Right lobe of liver (tissue), 6 donors: ENCODE measurements at regions not wholly inside any gene's neighbourhood (a gene's known extent, or its start where the extent isn't known, plus 50 kb on each side); places are given as distances from the start of the nearest gene placed in this dataset.

Experiments used
- ATAC-seq, 4 donors: fragments of 200-7000 bp; cut with Tn5 transposase; one replicate each; pipeline ENCODE4 v1.9.1; 2020; ENCODE audit warnings: mild to moderate bottlenecking in 4 of 4, moderate library complexity in 4 of 4
- DNase-seq, 3 donors: peaks; one replicate each; pipeline ENCODE4 v3.0.0-alpha.2; 2020
- H3K27ac ChIP-seq, 3 donors: fragments of 200-600 bp; one replicate each; pipeline ENCODE4 v1.8.0; 2022
- H3K27me3 ChIP-seq, 2 donors: fragments of 200-600 bp; one replicate each; pipeline ENCODE4 v1.8.0; 2022
- H3K36me3 ChIP-seq, 4 donors: fragments of 200-600 bp; sonication (generic) in 1 of 4; one replicate each; pipeline versions ENCODE4 v1.5.1 to v1.8.0; 2017 to 2022; ENCODE audit warnings: control low read depth in 1 of 4
- H3K4me1 ChIP-seq, 4 donors: fragments of 200-600 bp; sonication (generic) in 1 of 4; one replicate each; pipeline versions ENCODE4 v1.5.1 to v1.8.0; 2017 to 2022; ENCODE audit warnings: control low read depth in 1 of 4
- H3K4me3 ChIP-seq, 3 donors: fragments of 200-600 bp; one replicate each; pipeline ENCODE4 v1.8.0; 2022
- H3K9me3 ChIP-seq, 4 donors: fragments of 200-600 bp; sonication (generic) in 1 of 4; one replicate each; pipeline versions ENCODE4 v1.5.1 to v1.8.0; 2017 to 2022; ENCODE audit warnings: control low read depth in 1 of 4
- POLR2A ChIP-seq: fragments of 450-650 bp; IDR thresholded peaks from one replicate; pipeline ENCODE4 v1.6.1; 2017; ENCODE audit warnings: antibody characterized with exemption, mild to moderate bottlenecking
- WGBS: methylation state at CpG from one replicate; pipeline ENCODE4 v1.1.6; 2018; ENCODE audit warnings: low coverage, low lambda C conversion rate; ENCODE audit not compliant: insufficient coverage; ENCODE audit errors: missing lambda C conversion rate; 5-methylcytosine and 5-hydroxymethylcytosine counted together
- intact Hi-C, 2 donors: fragments of 100-400 bp; cut with DNase I; formaldehyde crosslinking; loops; one replicate each; pipeline versions ENCODE4 v1.11.2 to v1.14.1; 2022
- TF ChIP-seq, protein P1 (sequence below), 4 donors: fragments of 200-600 bp in 3 of 4; fragments of 450-650 bp in 1 of 4; IDR thresholded peaks; one replicate each; pipeline versions ENCODE4 v1.5.1 to v1.8.0; 2016 to 2022; ENCODE audit warnings: antibody characterized with exemption in 4 of 4, mild to moderate bottlenecking in 2 of 4
- donor health status: DM: no; HTN: yes; CAD: no.
- donor health status: DM: no; HTN: no; CAD: no.
- donor health status: DM: no; HTN: no; CAD: no.
- donor health status: DM: no; HTN: yes; CAD: no.
- donor health status: DM: no; HTN: yes; CAD: no.

DNA sequence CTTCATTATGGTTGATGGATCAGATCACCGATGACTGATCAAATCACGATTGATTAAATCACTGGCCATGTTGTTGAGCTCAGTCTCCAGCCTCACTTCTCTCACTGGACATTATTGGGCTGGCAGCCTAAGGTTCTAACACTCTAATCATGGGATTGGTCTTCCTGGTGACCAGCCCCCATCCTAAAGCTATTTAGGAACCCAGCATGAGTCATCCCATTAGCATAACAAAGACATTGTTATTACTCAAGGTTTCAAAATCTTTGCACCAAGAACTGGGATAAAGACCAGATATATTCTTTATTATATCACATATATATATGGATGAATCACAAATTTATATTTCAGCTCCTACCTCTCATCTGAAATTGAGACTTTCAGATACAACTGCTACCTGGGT is 272.1 kb upstream of the IL12B start:
- Histone ChIP-seq H3K4me3 (no peak overlapping the region), H3K36me3 (no peaks in the 10 kb centered on the region), H3K27ac (no peak overlapping the region), H3K27me3 (peaks cover 0 to 5% of the 10 kb centered on the region in 2 donors), H3K4me1 (no peaks in the 10 kb centered on the region), H3K9me3 (no peaks in the 10 kb centered on the region)
- TF ChIP-seq POLR2A: no peak
- TF ChIP-seq, protein P1, sequence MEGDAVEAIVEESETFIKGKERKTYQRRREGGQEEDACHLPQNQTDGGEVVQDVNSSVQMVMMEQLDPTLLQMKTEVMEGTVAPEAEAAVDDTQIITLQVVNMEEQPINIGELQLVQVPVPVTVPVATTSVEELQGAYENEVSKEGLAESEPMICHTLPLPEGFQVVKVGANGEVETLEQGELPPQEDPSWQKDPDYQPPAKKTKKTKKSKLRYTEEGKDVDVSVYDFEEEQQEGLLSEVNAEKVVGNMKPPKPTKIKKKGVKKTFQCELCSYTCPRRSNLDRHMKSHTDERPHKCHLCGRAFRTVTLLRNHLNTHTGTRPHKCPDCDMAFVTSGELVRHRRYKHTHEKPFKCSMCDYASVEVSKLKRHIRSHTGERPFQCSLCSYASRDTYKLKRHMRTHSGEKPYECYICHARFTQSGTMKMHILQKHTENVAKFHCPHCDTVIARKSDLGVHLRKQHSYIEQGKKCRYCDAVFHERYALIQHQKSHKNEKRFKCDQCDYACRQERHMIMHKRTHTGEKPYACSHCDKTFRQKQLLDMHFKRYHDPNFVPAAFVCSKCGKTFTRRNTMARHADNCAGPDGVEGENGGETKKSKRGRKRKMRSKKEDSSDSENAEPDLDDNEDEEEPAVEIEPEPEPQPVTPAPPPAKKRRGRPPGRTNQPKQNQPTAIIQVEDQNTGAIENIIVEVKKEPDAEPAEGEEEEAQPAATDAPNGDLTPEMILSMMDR (IDR thresholded peaks at IDR 0.05): no peak
- 90% methylated on average over 2 of the region's 2 CpGs for WGBS
- ATAC-seq (no peak), DNase-seq (no peak)
- intact Hi-C loops: no loop called here

DNA sequence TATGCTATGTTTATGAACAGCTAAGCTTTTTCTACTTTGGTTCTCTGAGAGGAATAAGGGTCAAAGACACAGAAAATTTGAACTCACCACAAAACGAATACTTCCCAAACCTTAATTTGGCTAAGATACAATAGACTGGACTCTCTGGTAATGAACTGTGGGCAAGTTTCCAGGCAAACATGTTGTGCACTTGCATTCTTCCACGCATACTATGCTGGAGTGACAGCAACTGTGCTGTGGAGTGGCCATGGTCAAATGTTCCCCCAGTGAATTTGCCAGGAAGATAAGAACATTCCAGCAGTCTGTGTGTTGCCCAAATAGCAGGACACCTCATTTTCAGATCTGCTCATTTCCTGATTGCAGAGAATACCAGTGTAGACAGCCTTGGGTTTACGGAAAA is 275.3 kb upstream of the IL12B start:
- DNase-seq (no peak), ATAC-seq (peak in 3 of 4 donors; percentile 23 to 57 (median 56))
- TF ChIP-seq POLR2A: no peak
- TF ChIP-seq, protein P1 (IDR thresholded peaks at IDR 0.05): no peak
- intact Hi-C loops: no loop called here
- H3K4me3 ChIP-seq: no peak overlapping the region
- WGBS: 33% methylated on average over 3 of the region's 3 CpGs
- no peaks in the 10 kb centered on the region for H3K4me1 ChIP-seq
- peaks cover 0 to 5% of the 10 kb centered on the region in 2 donors for H3K27me3 ChIP-seq
- no peaks in the 10 kb centered on the region for H3K9me3 ChIP-seq
- no peak overlapping the region for H3K27ac ChIP-seq
- no peaks in the 10 kb centered on the region for H3K36me3 ChIP-seq

DNA sequence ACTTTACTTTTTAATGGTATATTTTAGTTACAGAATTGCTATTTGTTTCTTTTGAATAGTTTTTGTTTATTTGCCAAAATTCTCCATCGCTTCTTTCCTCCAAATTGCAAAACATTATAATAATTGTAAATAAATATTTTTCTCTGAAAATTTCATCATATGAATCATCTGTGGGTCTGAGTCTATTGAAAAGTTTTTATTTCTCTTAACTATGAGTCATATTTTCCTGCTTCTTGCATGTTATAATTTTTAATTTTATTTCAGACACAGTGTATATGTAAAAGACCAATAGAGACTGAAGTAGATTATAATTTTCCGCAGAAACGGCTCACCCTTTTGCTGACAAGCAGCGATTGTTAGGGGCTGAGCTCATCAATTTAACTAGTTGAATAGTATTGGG is 279.1 kb upstream of the IL12B start:
- TF ChIP-seq POLR2A: no peak
- TF ChIP-seq, protein P1 (IDR thresholded peaks at IDR 0.05): no peak
- DNase-seq (no peak), ATAC-seq (no peak)

DNA sequence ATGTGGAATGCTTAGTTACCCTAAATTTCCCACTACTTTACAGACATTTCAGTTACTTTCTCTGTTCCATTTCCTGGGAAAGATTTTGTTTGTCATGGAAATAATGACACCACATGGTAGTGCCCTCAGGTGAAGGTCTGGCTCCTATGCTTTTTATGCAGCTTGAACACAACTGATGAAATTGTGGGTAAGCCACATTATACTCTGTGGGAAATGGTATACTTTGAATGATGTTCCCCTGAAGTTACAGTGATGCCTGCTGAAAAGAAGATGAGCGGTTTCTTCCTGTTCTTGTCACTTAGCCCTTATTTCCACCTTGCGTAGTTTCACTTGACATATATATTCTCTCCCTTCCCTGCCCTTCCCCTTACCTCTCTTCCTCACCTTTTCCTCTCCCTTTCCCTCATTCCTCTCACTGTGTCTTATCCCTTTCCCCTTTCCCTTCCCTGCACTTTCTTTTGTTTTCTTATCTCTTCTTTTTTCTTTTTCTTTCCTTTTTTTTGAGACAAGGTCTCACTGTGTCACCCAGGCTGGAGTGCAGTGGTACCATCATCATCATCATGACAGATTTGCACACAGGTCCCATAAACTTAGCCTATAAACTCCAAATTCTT is 280.8 kb upstream of the IL12B start:
- Histone ChIP-seq H3K36me3 (no peaks in the 10 kb centered on the region), H3K27me3 (peaks cover 0 to 5% of the 10 kb centered on the region in 2 donors), H3K4me1 (no peaks in the 10 kb centered on the region), H3K27ac (no peak overlapping the region), H3K9me3 (no peaks in the 10 kb centered on the region), H3K4me3 (no peak overlapping the region)
- TF ChIP-seq, protein P1 (IDR thresholded peaks at IDR 0.05): no peak
- TF ChIP-seq POLR2A: no peak
- no peak for DNase-seq
- 88% methylated on average over 2 of the region's 2 CpGs for WGBS
- intact Hi-C loops: no loop called here
- no peak for ATAC-seq

More for the DNA sequence above, 279.1 kb upstream of the IL12B start:
- WGBS: 69% methylated on average over 4 of the region's 4 CpGs
- H3K4me1 ChIP-seq: no peaks in the 10 kb centered on the region
- no peaks in the 10 kb centered on the region for H3K9me3 ChIP-seq
- peaks cover 0 to 5% of the 10 kb centered on the region in 2 donors for H3K27me3 ChIP-seq
- H3K4me3 ChIP-seq: no peak overlapping the region
- no peaks in the 10 kb centered on the region for H3K36me3 ChIP-seq
- intact Hi-C loops: no loop called here
- H3K27ac ChIP-seq: no peak overlapping the region
